ENCODE measurements at regions not wholly inside any gene's neighbourhood (a gene's known extent, or its start where the extent isn't known, plus 50 kb on each side); places are given as distances from the start of the nearest gene placed in this dataset.

- no peak for TF ChIP-seq ZNF407 (CRISPR knock-in tag; IDR thresholded peaks at IDR 0.05; ENCODE audit: not compliant biosample characterization)
These were observed 156.9 kb upstream of the BNIP2 start (continued) for GRCh38 chr15:59845942-59846499.

GRCh38 chr15:59843609-59844008, 154.5 kb upstream of the BNIP2 start:
- Histone ChIP-seq H3K4me3 (replicated peaks in 1 of 3; ENCODE audit: insufficient read depth in 1 of 3, low read depth in 2 of 3, low read length in 3 of 3) (no peak overlapping the region), H3K27me3 (ENCODE audit: control insufficient read depth in 1 of 2, insufficient read depth in 2 of 2, low read length in 2 of 2) (peaks cover 0 to 14% of the 10 kb centered on the region in 2 experiments; a peak in 3 of 5 replicates), H3K79me2 (ENCODE audit: insufficient read depth, low read length) (no peaks in the 10 kb centered on the region), H2AFZ (ENCODE audit: low read length) (no peak overlapping the region), H3K27ac (ENCODE audit: extremely low read length, insufficient read depth, low read length) (no peak overlapping the region), H3K4me1 (ENCODE audit: insufficient read depth, low read length) (no peaks in the 10 kb centered on the region), H4K20me1 (ENCODE audit: insufficient read depth, low read length) (no peaks in the 10 kb centered on the region), H3K4me2 (ENCODE audit: low read depth, low read length) (no peak overlapping the region), H3K9me3 (ENCODE audit: low read length) (no peaks in the 10 kb centered on the region), H3K9ac (ENCODE audit: insufficient read depth, low read depth, low read length) (no peak overlapping the region), H3K36me3 (replicated peaks in 1 of 2; ENCODE audit: control insufficient read depth in 1 of 2, insufficient read depth in 2 of 2, low read length in 2 of 2) (no peaks in the 10 kb centered on the region)
- no TSS peak for BruUV-seq (replicated peaks)
- ChIA-PET POLR2A (no interaction called here), CTCF (ENCODE audit: low intra/inter-chr PET ratio, low total read pairs) (no interaction called here)
- in situ Hi-C loops (cut with HindIII; ENCODE audit: extremely low pct_ligation_motif_present, low pct_unique_long_range_greater_than_20kb) (no loop called here), intact Hi-C loops (cut with micrococcal nuclease; ENCODE audit: unreplicated experiment) (no loop called here)
- no peak for TF ChIP-seq ZBTB39 (CRISPR knock-in tag; IDR thresholded peaks at IDR 0.05)
- no peak for TF ChIP-seq ZNF510 (CRISPR knock-in tag; IDR thresholded peaks at IDR 0.05; ENCODE audit: low read depth)
- no peak for TF ChIP-seq PHB2 (IDR thresholded peaks at IDR 0.05; ENCODE audit: partially characterized antibody)
- no peak for TF ChIP-seq ZNF343 (CRISPR knock-in tag; IDR thresholded peaks at IDR 0.05)
- TF ChIP-seq SAFB2 (CRISPR knock-in tag; IDR thresholded peaks at IDR 0.05; ENCODE audit: borderline replicate concordance, low read depth): no peak
- ATAC-seq (no peak), FAIRE-seq (no peak), DNase-seq (ENCODE audit: low spot score) (no peak)
- 3% methylated on average over 4 of the region's 4 CpGs for WGBS (ENCODE audit: low lambda C conversion rate)
